Breast epithelium (tissue), 3 donors: ENCODE measurements at regions not wholly inside any gene's neighbourhood (a gene's known extent, or its start where the extent isn't known, plus 50 kb on each side); places are given as distances from the start of the nearest gene placed in this dataset.

Experiments used
- POLR2A ChIP-seq: fragments of 450-650 bp; IDR thresholded peaks from one replicate; pipeline ENCODE4 v1.6.1; 2016; ENCODE audit warnings: antibody characterized with exemption, mild to moderate bottlenecking, moderate library complexity
- POLR2AphosphoS5 ChIP-seq, 3 donors: sonication (generic); formaldehyde crosslinking; IDR thresholded peaks; one replicate each; pipeline ENCODE4 v1.6.1; 2017; ENCODE audit warnings: antibody characterized with exemption in 3 of 3
- TF ChIP-seq, protein P1 (sequence below), 3 donors: fragments of 450-650 bp; IDR thresholded peaks; one replicate each; pipeline ENCODE4 v1.5.1; 2016 to 2017; ENCODE audit warnings: antibody characterized with exemption in 3 of 3, mild to moderate bottlenecking in 3 of 3, moderate library complexity in 3 of 3

- TF ChIP-seq, protein P1, sequence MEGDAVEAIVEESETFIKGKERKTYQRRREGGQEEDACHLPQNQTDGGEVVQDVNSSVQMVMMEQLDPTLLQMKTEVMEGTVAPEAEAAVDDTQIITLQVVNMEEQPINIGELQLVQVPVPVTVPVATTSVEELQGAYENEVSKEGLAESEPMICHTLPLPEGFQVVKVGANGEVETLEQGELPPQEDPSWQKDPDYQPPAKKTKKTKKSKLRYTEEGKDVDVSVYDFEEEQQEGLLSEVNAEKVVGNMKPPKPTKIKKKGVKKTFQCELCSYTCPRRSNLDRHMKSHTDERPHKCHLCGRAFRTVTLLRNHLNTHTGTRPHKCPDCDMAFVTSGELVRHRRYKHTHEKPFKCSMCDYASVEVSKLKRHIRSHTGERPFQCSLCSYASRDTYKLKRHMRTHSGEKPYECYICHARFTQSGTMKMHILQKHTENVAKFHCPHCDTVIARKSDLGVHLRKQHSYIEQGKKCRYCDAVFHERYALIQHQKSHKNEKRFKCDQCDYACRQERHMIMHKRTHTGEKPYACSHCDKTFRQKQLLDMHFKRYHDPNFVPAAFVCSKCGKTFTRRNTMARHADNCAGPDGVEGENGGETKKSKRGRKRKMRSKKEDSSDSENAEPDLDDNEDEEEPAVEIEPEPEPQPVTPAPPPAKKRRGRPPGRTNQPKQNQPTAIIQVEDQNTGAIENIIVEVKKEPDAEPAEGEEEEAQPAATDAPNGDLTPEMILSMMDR (IDR thresholded peaks at IDR 0.05) = no peak
- TF ChIP-seq POLR2A (no peak), POLR2AphosphoS5 (IDR thresholded peaks at IDR 0.05) (no peak)
These were observed 183.8 kb upstream of the SMLR1 start for GRCh38 chr6:130643361-130643760.
